GM19468 (cell line): ENCODE measurements at regions not wholly inside any gene's neighbourhood (a gene's known extent, or its start where the extent isn't known, plus 50 kb on each side); places are given as distances from the start of the nearest gene placed in this dataset.

ENCODE experiments used
- ATAC-seq: cut with Tn5 transposase; IDR thresholded peaks from one replicate; pipeline ENCODE4 v1.9.1; 2021; ENCODE audit warnings: mild to moderate bottlenecking, moderate library complexity, moderate number of reproducible peaks; ENCODE audit not compliant: unreplicated experiment; ENCODE audit errors: extremely low read depth

DNA sequence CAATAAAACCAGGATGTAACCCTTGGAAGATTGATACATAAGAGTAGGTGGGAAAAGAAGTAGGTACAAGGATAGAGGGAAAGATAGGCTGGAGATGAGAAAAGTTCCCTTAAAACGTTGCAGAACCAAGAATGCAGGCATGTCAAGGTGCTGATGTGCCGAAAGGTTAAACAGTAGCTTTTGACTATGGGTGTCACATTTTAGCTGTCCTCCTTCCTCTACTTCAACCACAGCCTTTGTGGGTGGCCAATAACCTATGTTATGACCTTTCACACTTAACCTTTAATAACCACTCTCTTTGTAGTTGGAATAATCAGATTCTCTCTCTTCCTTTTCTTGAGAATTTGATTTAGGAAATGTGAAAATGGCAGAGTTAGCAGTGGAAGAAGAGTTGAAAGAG, 184.5 kb upstream of the GAP43 start:
- no peak for ATAC-seq

GRCh38 chr3:115445559-115445958, 177.8 kb upstream of the GAP43 start:
- no peak for ATAC-seq

DNA sequence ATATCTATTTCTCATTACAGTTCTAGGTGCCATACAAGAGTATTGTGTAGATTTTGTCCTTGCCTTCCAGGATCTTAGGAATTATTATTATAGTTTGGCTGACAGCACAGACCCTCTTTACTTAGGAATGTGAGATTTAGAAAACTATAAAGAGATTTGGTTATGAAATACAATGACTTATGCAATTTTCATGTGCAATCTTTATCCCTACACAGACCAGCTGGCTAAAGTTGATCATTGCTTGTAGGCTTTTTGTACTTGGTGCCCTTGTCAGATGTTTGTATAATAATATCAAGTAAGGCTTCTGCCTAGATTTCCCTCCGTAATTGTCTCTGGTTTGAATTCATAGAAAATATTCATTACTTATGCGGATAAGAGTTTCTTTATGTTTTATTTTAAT, 174.5 kb upstream of the GAP43 start:
- ATAC-seq: no peak

DNA sequence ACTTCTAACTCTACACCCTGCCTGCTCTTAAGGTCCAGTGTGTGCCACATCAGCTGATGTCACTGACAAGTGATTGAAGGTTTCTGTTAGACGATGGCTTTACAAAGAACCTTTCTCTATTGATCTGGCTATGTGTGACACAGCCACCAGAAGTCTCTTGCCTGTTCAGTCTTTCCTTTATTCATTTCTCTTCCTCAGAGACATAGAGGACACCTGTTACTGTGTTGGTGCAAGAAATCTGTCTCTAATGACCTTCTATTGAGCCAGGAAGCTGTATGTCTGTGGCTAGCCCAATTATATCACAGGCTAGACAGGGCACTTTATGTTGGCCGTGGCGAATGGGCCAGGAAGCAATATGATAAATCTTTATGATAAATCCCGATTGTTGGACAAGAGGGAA, 173.3 kb upstream of the GAP43 start:
- ATAC-seq: no peak

DNA sequence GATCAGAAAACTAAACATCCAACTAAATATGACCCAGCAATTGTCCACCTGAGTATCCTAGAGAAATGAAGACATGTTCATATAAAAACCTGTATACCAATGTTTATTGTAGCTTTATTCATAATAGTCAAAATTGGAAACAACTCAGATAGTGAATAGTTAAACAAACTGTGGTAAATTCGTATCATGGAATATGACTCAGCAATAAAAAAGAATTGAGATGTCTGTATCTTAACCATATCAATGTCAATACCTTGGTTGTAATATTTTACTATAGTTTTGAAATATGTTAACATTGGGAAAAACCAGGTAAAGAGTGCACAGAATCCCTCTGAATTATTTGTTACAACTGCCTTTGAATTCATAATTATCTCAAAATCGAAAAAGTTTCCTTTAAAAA, 159.3 kb upstream of the GAP43 start:
- ATAC-seq: no peak

DNA sequence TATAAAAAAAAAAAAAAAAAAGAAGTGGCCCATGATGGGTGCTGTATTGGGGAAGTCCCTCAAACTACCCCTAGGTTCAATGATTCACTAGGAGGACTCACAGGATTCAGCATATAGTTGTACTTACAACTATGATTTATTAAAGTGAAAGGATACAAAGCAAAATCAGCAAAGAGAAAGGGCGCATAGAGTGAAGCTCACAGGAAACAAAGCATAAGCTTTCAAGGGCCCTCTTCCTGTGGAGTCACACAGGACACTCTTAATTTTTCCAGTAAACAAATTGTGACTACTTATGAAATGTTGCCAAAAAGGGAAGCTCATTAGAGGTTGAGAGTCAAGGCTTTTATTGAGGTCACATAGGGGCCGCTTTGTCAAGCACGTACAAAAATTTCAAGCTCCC, 153.7 kb upstream of the GAP43 start:
- ATAC-seq: no peak

GRCh38 chr3:115470254-115470653, 153.1 kb upstream of the GAP43 start:
- ATAC-seq: no peak

GRCh38 chr3:115475178-115476041, 147.9 kb upstream of the GAP43 start:
- no peak for ATAC-seq

- ATAC-seq: no peak
Observed at GRCh38 chr3:115476472-115476871, 146.8 kb upstream of the GAP43 start.

- ATAC-seq: no peak
Observed at GRCh38 chr3:115478359-115478758, 145.0 kb upstream of the GAP43 start.

DNA sequence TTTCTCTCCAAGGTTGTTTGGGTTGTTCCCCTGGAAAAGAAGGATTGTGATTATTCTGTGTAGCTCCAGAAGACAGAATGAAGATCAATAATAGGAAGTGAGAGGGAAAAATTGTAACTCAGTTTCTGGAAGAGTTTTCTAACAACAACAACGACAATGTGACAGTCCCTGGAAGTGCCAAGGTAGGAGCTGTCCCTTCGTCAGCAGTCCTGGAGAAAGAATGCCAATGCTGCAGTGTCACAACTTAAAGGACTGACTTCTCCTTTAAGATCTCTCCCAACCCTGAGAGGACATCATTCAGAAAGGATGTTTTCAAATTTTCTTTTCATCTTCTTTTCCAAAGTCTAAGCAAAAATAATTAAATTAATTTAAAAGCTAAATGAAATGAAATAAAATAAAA, 136.4 kb upstream of the GAP43 start:
- no peak for ATAC-seq

GRCh38 chr3:115487968-115488367, 135.3 kb upstream of the GAP43 start:
- no peak for ATAC-seq

DNA sequence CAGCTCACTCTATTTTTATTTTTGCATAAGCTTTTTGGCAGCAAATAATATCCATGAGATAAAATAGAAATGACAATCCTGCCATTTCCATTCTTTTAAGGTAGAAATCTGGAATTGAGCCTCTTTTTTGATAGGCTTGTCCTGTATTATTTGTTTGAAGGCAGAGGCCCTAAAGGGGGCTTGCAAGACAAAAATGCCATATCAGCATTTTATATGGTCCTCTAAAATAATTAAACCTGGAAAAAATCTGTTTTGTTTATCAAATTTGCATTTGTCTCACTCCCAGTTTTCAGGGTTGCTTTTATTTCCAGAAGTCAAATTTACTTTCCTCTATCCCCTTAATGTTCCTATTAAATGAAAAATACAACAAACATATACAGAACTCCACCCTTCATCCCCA, 134.9 kb upstream of the GAP43 start:
- no peak for ATAC-seq

DNA sequence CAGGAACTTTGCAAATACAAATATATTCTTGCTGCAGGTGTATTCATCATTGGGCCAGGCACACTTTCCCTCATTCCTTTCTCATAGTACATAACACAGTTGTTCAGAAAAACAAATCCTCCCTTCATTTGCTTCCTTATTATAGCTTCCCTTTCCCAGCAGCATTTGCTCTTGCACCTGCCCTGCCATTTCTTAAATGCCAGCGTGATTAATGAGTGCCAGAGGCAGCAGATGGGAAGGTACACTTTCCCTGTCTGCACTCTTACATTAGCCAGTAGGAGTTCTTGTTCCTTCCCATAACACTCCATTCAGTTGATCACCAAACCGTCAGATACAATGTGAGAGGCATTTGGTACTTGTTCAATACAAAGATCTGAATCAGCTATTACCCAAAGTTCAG, 128.5 kb upstream of the GAP43 start:
- no peak for ATAC-seq

DNA sequence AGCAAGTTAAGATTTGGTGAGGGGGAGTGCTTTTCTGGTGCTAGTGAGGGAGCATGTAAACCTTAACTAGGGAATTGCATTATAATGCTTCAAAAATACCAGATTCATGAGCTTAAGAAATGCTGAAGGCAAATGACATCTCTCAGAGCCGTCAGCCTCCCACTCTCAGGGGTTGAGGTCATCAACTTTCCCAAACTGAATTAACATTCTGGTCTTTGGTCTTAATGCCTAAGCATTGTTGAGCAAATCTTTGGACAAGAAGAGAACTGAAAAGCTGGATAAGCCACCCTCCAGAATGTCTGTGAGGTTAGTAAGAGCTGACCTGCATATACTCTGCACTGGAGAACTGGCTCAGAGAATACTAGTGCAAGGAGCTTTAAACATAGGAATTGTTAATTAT, 124.9 kb upstream of the GAP43 start:
- ATAC-seq: no peak

- ATAC-seq: no peak
Observed at GRCh38 chr3:115498898-115499297, 124.4 kb upstream of the GAP43 start.

DNA sequence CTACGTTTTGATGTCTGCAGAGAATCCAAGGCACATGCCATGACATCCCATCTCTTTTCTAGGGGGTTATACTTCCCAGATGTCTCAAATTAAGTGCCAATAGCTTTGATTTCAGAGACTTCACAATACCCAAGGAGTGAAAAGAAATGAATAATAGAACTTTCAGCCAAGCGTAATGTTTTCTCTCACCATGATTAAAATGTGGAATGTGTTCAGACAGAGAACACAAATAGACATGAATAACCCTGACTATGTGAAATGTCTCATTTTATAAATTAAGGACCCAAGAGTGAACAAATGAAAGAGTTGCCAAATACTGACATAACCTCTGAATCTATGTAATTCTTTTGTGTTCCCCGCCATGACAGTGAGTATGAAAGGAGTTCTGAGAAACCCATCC, 123.6 kb upstream of the GAP43 start:
- no peak for ATAC-seq

DNA sequence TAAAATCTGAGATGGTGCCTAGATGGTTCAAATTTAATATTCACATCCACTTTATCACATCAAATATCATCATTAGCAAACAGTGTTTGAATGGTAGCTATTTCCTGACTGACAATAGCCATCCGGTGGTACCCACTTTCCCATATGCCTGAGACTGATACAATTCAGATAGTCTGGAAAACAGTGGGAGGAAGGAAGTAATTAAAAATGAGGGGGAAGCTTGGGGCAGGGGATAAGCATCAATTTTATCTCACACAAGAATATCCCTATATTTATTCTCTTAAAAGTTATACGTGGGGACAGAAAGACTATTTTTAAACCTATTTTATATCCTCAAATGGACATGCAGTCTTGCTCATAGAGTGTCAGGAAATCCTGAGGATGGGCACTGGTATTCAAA, 122.5 kb upstream of the GAP43 start:
- no peak for ATAC-seq

DNA sequence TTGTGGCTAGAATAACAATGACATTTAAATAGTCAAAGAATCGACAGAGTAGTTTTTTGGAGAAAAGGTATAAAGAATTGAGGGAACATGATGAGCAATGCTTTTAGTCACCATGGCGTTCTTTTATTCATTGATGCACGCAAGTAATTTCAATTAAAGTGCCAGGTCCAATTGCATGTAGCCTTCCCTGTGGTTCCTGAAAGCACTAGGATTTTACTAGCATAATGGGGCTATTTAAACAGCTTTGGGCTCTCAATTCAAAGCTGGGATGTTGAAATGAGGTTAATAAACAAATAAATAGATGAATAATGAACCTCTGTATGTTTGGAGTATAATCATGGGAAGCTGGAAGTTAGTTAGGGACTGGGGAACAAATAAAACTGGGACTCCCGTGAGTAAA, 121.2 kb upstream of the GAP43 start:
- ATAC-seq: no peak

DNA sequence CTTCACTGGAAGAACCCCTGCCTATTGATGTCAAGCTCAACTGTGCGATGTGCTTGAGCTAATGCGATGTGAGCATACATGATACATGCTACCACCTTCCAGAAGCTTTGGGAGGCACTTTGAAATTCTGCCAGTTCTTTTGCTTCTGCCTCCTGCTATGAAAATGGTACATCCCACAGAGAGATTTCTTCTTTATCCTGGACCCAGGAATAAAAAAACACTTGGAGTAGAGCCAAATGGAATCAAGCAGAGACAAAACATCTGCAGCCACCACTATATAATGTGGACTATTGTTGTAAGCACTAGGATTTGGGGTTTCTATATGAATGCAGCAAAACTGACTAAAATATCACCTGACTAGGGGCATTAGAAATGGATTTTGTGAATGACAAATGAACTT, 119.9 kb upstream of the GAP43 start:
- no peak for ATAC-seq

GRCh38 chr3:115508562-115508961, 114.7 kb upstream of the GAP43 start:
- ATAC-seq: no peak
